ENCODE measurements at regions not wholly inside any gene's neighbourhood (a gene's known extent, or its start where the extent isn't known, plus 50 kb on each side); places are given as distances from the start of the nearest gene placed in this dataset.
"Not testable (repeated sequence)": the region's sequence is repeated elsewhere in the genome, so short reads cannot be mapped to it uniquely, and the experiment has no call there.

DNA sequence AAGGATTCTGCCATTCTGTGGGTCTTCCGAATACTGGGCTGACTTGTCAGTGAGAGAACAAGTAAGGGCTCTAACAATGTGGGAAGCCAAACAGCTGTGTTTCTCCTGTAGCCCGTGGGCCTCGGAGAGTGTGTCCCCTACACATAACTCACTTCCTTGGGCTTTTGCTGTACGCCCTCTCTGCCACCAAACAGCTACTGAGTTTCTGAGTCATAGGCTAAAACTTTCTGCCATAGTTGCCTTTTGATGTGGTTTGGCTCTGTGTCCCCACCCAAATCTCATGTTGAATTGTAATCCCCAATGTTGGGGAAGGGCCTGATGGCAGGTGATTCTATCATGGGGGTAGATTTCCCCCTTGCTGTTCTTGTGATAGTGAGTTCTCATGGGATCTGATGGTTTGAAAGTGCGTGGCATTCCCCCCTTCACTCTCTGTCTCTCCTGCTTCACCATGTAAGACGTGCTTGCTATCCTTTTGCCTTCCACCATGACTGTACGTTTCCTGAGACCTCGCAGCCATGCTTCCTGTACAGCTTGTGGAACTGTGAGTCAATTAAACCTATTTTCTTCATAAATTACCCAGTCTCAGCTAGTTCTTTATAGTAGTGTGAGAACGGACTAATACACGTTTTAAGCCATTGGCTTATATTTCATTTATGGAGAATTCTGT is 194.8 kb upstream of the HMCN1 start:
- DNase-seq, result no peak

GRCh38 chr1:185538309-185538898 is 195.8 kb upstream of the HMCN1 start:
- not testable (repeated sequence) for DNase-seq

DNA sequence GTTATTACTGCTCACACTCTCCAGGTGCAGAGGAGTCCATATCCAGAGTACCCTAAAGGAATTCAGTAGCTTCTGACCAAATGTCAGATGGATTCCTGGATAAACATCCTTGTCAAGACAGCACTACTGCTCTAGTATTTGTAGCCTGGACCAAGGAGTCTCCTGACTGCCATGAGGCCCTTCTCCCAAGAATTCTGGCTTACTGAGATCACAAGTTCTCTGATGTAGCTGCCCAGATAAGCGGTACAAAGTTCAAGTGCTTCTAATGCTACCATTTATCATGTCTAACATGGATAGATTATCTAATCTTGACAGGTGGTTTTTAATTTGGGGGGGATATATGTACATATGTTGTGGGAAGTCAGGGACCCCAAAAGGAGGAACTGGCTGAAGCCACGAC is 196.6 kb upstream of the HMCN1 start:
- DNase-seq, result no peak

GRCh38 chr1:185536165-185536920 is 197.8 kb upstream of the HMCN1 start:
- no peak for DNase-seq

- no peak for DNase-seq
Measured at GRCh38 chr1:185535621-185536020, 198.6 kb upstream of the HMCN1 start.

- no peak for DNase-seq
Measured at GRCh38 chr1:185534801-185535200, 199.4 kb upstream of the HMCN1 start.

- no peak for DNase-seq
Measured at GRCh38 chr1:185533596-185533995, 200.6 kb upstream of the HMCN1 start.

DNA sequence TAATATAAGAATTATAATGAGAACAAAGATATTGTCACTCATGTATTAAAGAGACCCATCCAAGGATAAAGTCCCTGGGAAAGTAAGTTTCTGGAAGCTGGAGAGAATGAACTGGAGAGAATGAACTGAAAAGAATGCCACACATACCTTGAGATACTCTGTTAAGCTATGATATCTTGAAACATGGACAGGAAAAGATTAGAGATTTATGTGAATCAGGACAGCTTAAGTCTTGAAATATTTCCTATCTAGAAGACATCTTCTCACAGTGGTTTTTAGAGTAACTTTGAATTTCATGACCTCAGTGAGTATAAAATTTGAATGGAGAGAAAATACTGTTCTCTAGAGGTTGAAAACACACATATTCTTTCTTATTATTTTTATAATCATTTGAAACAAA is 201.3 kb upstream of the HMCN1 start:
- no peak for DNase-seq

- DNase-seq, result no peak
Measured at GRCh38 chr1:185531838-185532237, 202.4 kb upstream of the HMCN1 start.

GRCh38 chr1:185530215-185530614 is 204.0 kb upstream of the HMCN1 start:
- no peak for DNase-seq

DNA sequence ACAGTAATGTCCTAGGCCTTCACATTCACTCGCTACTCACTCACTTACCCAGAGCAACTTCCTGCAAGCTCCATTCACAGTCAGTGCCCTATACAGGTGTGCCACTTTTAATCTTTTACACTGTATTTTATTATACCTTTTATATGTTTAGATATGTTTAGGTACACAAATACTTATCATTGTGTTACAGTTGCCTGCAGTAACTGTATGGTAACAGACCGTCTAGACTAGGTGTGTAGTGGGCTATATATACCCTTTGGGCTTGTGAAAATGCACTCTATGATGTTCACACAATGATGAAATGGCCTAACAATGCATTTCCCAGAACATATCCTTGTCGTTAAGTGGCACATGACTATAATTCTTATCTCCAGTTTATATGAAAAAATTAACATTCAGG is 204.5 kb upstream of the HMCN1 start:
- no peak for DNase-seq

DNA sequence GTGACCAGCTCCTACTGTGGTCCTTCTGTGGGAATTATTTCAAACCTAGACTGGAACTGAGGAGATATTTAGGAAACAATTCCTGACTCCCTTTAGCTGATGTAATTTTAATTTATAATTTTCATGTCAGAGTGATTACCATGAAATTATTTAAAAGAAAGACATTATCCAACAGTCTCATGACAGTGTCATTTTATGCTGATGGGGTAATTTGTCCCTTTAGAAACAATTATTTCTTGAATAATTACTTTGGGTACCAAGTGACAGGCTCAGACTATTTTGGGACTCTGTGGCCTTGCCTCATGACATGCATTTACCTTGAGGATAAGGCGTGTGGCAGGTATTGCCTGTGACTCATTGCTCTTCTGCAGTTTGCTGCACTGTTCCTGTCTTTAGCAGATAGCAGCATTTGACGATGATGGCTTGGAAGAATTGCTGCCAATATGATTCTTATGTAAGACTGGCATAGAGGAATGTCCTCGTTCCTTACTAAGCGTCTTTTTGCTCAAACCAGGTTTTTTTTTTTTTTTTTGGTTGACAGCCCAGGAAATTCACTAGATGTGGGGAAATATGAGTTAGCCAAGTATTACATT is 206.0 kb upstream of the HMCN1 start:
- no peak for DNase-seq

DNA sequence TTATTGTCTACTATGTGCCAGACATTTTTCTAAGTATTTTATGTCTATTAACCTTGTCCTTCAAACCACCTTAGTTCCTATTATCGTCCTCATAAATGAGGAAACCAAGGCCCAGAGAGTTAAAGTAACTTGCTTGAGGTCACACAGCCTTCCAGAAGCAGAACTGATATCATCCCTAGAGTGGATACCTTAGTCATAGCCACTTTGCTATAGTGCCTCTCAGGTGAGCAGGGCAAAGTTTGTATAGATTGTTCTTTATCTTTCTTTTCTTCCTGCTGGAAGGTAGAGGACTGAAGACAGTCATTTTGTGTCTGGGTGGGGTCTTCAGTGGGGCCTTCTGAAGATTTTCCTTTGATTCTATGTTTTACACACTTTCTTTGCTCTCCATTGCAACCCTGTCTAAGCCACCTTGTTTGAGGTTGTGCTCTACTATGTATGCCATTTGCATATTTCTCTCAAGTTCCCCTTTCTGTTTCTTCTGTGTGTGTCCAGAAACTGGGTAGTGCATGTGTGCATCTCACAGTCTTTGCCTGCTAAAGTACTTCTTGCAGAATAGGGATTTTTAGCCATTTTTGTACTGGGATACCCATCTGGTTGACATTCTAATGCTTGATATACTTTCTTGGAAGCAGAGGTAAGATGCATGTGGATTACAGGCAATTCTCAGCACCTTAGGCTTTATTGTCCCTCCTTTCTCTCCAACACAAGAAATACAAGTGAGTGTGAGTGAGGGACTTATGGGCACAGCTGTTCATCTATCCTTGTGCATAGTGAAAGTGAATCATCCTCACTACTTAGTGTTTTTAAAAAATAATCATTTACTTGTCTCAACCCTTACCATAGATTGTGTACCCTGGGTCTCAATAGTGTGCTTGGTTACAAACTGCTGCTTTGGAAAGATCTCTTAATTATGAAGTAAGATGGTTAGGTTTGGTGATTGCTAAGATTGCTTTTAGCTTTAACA is 207.6 kb upstream of the HMCN1 start:
- no peak for DNase-seq

DNA sequence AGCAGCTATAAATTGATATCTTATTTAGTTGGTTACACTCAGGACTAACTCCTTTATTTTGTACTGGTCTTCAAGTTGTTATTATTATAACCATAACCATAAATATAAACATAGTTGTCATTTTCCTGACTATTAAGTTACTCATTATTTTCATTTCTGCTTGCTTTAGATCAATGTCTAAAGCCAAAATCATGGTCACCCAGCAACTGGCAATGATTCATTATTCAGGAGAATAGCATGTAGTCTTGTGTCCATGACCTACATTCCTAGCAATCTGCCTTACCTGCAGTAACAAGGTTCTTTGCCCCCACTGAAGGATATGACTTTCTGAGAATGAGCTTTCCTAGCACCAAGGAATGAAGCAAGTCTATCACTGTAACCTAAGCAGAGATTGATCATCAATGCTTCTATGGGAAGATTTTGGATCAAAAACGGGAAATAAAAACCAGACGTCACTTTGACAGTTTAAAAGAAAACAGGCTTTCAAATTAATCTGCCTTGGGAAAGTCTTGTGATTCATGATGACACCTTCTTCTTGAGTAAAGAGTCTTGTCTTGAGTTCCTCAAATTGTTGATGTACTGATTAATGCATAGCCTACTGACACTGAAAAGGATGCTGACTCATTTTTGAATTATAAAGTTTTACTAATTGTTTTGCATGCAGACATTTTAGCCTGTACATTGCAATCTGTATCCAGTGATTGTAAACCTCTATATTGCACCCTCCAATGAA is 203.3 kb upstream of the IVNS1ABP start:
- no peak for DNase-seq

DNA sequence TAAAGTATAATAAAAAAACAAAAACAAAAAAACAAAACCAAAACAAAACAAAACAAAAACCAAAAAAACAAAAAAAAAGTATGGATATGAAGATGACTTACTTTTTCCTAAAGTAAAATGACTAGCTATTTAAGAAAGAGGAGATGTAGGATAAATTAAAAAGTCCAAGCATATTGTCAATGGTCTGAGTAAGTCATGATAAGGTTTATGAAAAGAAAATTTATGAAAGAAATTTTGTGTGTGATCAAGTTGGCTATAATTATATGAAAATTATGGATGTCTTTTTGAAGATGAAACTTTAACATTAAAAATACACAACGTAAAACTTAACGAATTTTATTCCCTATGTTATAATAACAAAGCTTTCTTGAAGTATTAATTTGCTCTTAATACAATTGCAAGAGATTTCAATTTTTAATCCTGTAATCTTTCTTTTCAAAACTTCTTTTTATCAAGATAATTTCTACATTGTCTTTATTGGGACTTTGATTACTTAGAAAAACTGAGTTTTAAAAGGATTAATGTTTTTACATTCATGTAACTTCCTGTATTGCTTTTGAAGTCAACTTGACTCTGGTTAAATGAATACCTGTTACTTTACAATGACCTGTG is 200.9 kb upstream of the IVNS1ABP start:
- DNase-seq, result no peak

DNA sequence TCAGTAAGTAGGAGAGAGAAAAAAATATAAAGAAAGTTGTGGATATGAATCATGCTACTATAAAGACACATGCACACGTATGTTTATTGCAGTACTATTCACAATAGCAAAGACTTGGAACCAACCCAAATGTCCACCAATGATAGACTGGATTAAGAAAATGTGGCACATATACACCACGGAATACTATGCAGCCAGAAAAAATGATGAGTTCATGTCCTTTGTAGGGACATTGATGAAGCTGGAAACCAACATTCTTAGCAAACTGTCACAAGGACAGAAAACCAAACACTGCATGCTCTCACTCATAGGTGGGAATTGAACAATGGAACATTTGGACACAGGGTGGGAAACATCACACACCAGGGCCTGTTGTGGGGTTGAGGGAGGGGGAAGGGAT is 200.3 kb upstream of the IVNS1ABP start:
- not testable (repeated sequence) for DNase-seq

GRCh38 chr1:185515696-185516095 is 198.7 kb upstream of the IVNS1ABP start:
- DNase-seq, result no peak

DNA sequence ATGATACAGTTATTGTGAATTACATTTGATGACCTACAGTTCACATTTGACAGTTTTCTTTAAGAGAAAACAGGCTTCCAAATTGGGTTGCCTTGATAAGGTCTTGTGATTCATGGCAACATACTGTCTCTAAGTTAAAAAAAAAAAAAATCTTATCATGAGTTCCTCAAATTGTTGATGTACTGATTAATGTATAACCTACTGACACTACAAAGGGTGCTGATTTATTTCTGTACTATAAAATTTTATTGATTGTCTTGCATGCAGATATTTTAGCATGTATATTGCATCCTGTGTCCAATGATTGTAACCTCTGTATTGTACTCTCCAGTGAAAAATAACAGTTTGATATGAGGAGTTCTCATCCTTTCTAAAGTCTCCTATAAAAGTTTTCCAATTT is 197.3 kb upstream of the IVNS1ABP start:
- no peak for DNase-seq

DNA sequence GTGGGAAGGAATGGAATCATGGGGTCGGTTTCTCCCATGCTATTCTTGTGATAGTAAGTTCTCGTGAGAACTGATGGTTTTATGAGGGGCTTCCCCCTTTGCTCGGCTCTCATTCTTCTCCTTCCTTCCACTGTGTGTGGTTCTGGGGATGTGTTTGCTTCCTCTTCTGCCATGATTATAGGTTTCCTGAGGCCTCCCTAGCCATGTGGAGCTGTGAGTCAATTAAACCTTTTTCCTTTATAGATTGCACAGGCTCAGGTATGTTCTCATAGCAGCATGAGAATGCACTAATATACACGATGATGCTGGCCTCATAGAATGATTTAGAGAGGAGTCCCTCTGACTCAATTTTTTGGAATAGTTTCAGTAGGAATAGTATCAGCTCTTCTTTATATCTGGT is 195.4 kb upstream of the IVNS1ABP start:
- DNase-seq, result no peak

GRCh38 chr1:185501099-185501498 is 184.1 kb upstream of the IVNS1ABP start:
- no peak for DNase-seq

Measured in skin of body (tissue), 1 donor.